Esophagus squamous epithelium (tissue), 5 donors: ENCODE measurements at regions not wholly inside any gene's neighbourhood (a gene's known extent, or its start where the extent isn't known, plus 50 kb on each side); places are given as distances from the start of the nearest gene placed in this dataset.

ENCODE experiments used
- DNase-seq: peaks from one replicate; lab custom pipeline; 2025; lab: John Stamatoyannopoulos, UW
- H3K27ac ChIP-seq, 4 donors: fragments of 200-600 bp; sonication (generic); one replicate each; pipeline ENCODE4 v1.5.1; 2016 to 2019; ENCODE audit warnings: mild to moderate bottlenecking in 1 of 4
- H3K27me3 ChIP-seq, 4 donors: fragments of 200-600 bp; sonication (generic); 1 replicate in 3 of 4; 2 replicates in 1 of 4; pipeline versions ENCODE4 v1.5.1 to v1.6.0; 2017 to 2021; ENCODE audit warnings: antibody characterized with exemption in 1 of 4
- H3K36me3 ChIP-seq, 3 donors: fragments of 200-600 bp; sonication (generic); one replicate each; pipeline ENCODE4 v1.5.1; 2016 to 2019
- H3K4me1 ChIP-seq, 3 donors: fragments of 200-600 bp; sonication (generic); one replicate each; pipeline ENCODE4 v1.5.1; 2017 to 2019
- H3K4me3 ChIP-seq, 4 donors: fragments of 200-600 bp; sonication (generic); 1 replicate in 3 of 4; 2 replicates in 1 of 4; pipeline ENCODE4 v1.5.1; 2016 to 2019; ENCODE audit warnings: mild to moderate bottlenecking in 2 of 4, moderate library complexity in 1 of 4
- H3K9me3 ChIP-seq, 3 donors: fragments of 200-600 bp; sonication (generic); one replicate each; pipeline ENCODE4 v1.5.1; 2016 to 2019
- POLR2A ChIP-seq, 4 donors: fragments of 450-650 bp; IDR thresholded peaks; one replicate each; pipeline ENCODE4 v1.6.1; 2017; ENCODE audit warnings: antibody characterized with exemption in 4 of 4, mild to moderate bottlenecking in 4 of 4, moderate library complexity in 3 of 4
- WGBS, 2 donors: methylation state at CpG; one replicate each; pipeline ENCODE4 v1.1.5; 2018; 5-methylcytosine and 5-hydroxymethylcytosine counted together
- intact Hi-C: fragments of 100-400 bp; cut with DNase I; formaldehyde crosslinking; loops from one replicate; pipeline ENCODE4 v1.15.0; 2022
- TF ChIP-seq, protein P1 (sequence below), 6 experiments: fragments of 450-650 bp in 4 of 6; fragments of 200-600 bp in 2 of 6; sonication (generic) in 2 of 6; IDR thresholded peaks; one replicate each; pipeline ENCODE4 v1.5.1; 2016 to 2019; ENCODE audit warnings: antibody characterized with exemption in 6 of 6, mild to moderate bottlenecking in 4 of 6, moderate library complexity in 4 of 6
- donor health status: DM: yes; HTN: yes; CAD: no.

DNA sequence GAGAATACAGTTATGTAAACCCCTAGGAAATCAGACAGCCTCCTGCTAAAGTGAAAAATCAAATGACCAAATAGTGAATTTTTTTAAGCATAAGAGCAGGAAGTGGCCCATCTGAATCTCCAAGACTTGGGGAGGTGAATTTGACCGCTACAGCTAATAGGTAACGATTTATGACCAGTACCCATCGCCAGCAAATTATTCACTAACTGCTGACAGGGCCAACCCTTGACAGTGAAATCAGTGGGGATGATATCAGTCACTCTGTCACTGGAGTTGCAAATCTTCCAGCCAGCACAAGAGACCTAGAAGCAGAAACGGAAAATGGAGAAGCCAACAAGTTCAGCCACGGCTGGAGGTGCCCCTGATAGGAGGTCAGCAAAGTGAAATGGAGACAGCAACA, 164.3 kb upstream of the PIK3C3 start:
- DNase-seq: no peak
- Histone ChIP-seq H3K9me3 (no peaks in the 10 kb centered on the region), H3K27ac (no peak overlapping the region), H3K4me1 (no peaks in the 10 kb centered on the region), H3K4me3 (no peak overlapping the region), H3K27me3 (no peaks in the 10 kb centered on the region), H3K36me3 (no peaks in the 10 kb centered on the region)
- TF ChIP-seq POLR2A (IDR thresholded peaks at IDR 0.05): no peak
- TF ChIP-seq, protein P1, sequence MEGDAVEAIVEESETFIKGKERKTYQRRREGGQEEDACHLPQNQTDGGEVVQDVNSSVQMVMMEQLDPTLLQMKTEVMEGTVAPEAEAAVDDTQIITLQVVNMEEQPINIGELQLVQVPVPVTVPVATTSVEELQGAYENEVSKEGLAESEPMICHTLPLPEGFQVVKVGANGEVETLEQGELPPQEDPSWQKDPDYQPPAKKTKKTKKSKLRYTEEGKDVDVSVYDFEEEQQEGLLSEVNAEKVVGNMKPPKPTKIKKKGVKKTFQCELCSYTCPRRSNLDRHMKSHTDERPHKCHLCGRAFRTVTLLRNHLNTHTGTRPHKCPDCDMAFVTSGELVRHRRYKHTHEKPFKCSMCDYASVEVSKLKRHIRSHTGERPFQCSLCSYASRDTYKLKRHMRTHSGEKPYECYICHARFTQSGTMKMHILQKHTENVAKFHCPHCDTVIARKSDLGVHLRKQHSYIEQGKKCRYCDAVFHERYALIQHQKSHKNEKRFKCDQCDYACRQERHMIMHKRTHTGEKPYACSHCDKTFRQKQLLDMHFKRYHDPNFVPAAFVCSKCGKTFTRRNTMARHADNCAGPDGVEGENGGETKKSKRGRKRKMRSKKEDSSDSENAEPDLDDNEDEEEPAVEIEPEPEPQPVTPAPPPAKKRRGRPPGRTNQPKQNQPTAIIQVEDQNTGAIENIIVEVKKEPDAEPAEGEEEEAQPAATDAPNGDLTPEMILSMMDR (IDR thresholded peaks at IDR 0.05): no peak
- 65 to 94% methylated on average over 5 of the region's 5 CpGs for WGBS, 2 donors
- intact Hi-C loops: no loop called here

DNA sequence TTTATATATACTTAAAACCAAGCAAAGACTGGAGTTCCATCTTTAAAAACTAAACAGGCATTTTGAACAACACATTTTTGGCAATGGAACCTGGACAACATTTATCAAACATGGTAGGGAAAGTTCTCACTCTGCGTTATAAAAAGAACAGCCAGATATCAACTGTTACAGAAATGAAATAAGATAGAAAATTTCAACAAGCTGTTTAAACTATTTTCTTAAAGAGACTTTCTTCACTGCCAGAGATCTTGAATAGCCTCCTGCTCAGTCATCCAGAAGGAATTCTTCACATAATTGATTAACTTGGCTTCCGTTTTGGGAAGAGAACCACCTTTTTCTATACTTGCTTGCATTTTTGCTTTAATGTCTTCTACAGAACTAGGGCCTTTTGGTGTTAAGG, 166.0 kb upstream of the PIK3C3 start:
- WGBS, 2 donors: 57 to 68% methylated on average over 2 of the region's 2 CpGs
- no peaks in the 10 kb centered on the region for H3K27me3 ChIP-seq
- no peaks in the 10 kb centered on the region for H3K36me3 ChIP-seq
- no peaks in the 10 kb centered on the region for H3K4me1 ChIP-seq
- DNase-seq: no peak
- no peaks in the 10 kb centered on the region for H3K9me3 ChIP-seq
- intact Hi-C loops: no loop called here
- no peak overlapping the region for H3K27ac ChIP-seq
- TF ChIP-seq, protein P1 (IDR thresholded peaks at IDR 0.05): no peak
- TF ChIP-seq POLR2A (IDR thresholded peaks at IDR 0.05): no peak
- H3K4me3 ChIP-seq: no peak overlapping the region

DNA sequence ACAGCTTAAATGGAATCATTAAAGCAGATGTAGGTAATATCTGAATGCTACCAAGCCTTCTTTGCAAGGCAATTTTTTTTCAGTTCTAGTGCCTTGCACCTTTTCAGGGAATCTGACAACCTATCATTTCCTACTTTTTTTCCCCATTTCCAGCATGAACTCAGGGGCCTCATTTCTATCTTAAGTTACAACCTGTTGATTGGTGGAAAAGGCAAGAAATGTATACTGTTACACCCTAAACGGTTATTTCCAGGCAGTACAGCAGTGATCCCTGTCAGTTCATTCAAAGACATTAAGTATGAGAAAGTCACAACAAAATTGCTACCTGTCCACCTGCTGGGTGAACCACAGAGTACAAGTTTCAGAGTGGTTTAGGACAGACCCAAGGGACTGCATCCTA, 171.2 kb upstream of the PIK3C3 start:
- intact Hi-C loops: no loop called here
- H3K4me3 ChIP-seq: no peak overlapping the region
- H3K27ac ChIP-seq: no peak overlapping the region
- TF ChIP-seq, protein P1 (IDR thresholded peaks at IDR 0.05): no peak
- TF ChIP-seq POLR2A (IDR thresholded peaks at IDR 0.05): no peak
- H3K9me3 ChIP-seq: no peaks in the 10 kb centered on the region
- no peak for DNase-seq
- H3K36me3 ChIP-seq: no peaks in the 10 kb centered on the region
- WGBS, 2 donors: 71 to 80% methylated on average over 1 of the region's 1 CpG
- H3K27me3 ChIP-seq: no peaks in the 10 kb centered on the region
- H3K4me1 ChIP-seq: no peaks in the 10 kb centered on the region

DNA sequence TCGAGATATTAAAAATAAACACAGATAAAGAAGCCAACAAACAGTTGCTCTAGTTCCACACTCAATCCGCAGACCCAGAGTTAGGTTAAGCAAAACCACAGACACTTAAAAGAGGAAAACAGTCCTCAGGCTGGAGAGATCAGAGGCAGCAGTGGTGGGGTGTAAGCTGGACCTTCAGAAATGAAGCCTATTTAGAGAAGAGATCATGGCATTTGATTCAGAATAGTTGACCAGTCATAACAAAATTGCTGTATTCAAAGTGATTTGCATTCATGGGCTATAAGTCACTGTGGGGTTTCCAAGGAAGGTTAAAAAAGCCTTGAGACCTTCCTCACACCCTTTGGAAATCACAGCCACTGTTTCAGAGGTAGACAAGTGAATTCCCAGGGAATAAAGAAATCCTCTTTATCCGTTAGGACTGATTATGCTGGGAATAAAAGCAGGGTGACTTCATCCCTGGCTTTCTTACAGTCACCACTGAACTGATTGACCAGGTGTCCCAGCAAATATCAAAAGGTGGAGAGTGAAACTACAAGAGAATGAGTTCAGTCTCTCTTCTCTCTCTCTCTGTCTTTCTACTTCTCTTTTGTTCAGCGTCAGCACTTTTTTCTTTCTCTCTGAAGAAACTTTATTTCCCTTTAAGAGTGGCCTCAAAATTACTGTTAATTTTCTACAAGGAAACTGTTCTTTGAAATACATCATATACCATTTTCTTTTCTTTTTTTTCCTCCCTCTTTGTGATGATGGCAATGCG, 171.8 kb upstream of the PIK3C3 start:
- Histone ChIP-seq H3K9me3 (no peaks in the 10 kb centered on the region), H3K36me3 (no peaks in the 10 kb centered on the region), H3K27me3 (no peaks in the 10 kb centered on the region), H3K4me1 (no peaks in the 10 kb centered on the region), H3K27ac (no peak overlapping the region), H3K4me3 (no peak overlapping the region)
- no peak for DNase-seq
- WGBS, 2 donors: 63 to 76% methylated on average over 5 of the region's 5 CpGs
- intact Hi-C loops: no loop called here
- TF ChIP-seq, protein P1 (IDR thresholded peaks at IDR 0.05): no peak
- no peak for TF ChIP-seq POLR2A (IDR thresholded peaks at IDR 0.05)

DNA sequence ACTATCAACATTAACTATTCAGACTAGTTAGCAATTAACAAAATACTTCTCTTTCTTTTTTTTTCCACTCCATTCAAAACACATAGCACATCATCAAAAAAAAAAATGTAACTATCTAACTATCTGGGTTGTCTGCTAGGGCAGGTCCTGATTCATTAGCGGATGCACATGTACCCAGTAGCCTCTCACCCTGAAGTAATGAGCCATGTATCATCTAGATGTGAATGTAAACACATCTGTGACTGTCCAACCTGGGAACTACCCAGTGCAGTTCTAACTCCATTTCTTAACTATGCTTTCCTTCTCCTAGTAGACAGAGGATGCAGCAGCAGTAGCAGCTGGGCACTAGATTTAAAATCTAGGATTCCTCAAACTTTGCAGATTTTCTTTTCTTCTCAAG, 183.1 kb upstream of the PIK3C3 start:
- TF ChIP-seq, protein P1 (IDR thresholded peaks at IDR 0.05): no peak
- no peak for TF ChIP-seq POLR2A (IDR thresholded peaks at IDR 0.05)
- no peaks in the 10 kb centered on the region for H3K27me3 ChIP-seq

More for the DNA sequence above, 183.1 kb upstream of the PIK3C3 start:
- no peak overlapping the region for H3K4me3 ChIP-seq
- H3K9me3 ChIP-seq: no peaks in the 10 kb centered on the region
- H3K27ac ChIP-seq: no peak overlapping the region
- 36 to 67% methylated on average over 1 of the region's 1 CpG for WGBS, 2 donors
- H3K4me1 ChIP-seq: no peaks in the 10 kb centered on the region
- no peaks in the 10 kb centered on the region for H3K36me3 ChIP-seq
- intact Hi-C loops: no loop called here
- DNase-seq: no peak
